NCI-H82 treated with DMSO at 0.1 percent for 48 hours (cell line): ENCODE measurements at regions not wholly inside any gene's neighbourhood (a gene's known extent, or its start where the extent isn't known, plus 50 kb on each side); places are given as distances from the start of the nearest gene placed in this dataset.
A peak's percentile ranks its signal among the peaks of the same experiment; 100 is the strongest.
"Not testable (repeated sequence)": the region's sequence is repeated elsewhere in the genome, so short reads cannot be mapped to it uniquely, and the experiment has no call there.

Experiments
- DNase-seq: peaks from one replicate; lab custom pipeline; 2025; ENCODE audit not compliant: unreplicated experiment; lab: John Stamatoyannopoulos, UW

DNA sequence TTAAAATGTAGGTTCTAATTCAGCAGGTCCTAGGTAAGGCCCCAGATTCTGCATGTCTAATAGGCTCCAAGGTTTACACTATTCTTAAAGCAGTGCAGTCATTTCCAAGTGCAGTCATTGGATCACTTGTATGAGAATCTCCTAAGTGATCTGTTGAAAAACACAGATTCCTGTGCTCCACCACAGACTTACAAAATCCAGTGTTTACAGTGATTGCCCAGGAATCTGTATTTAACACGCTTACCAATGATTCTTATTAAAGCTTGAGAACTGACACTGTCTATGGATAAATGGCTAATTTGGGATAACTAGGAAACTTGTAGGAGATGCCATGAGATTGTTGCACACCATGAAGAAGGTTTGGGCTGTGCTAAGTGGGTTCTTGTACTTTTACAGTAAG, 104.6 kb upstream of the PLEKHG1 start:
- DNase-seq, result no peak

GRCh38 chr6:150496629-150497028, 103.1 kb upstream of the PLEKHG1 start:
- DNase-seq, result no peak

GRCh38 chr6:150499882-150500312, 99.8 kb upstream of the PLEKHG1 start:
- no peak for DNase-seq

DNA sequence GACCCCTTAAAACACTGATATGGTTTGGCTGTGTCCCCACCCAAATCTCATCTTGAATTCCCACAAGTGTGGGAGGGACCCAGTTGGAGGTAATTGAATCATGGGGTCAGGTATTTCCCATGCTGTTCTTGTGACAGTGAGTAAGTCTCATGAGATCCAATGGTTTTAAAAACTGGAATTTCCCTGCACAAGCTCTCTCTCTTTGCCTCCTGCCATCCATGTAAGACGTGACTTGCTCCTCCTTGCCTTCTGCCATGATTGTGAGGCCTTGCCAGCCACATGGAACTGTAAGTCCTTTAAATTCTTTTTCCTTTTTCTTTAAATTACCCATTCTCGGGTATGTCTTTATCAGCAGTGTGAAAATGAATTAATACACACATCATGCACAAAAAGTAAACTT, 99.1 kb upstream of the PLEKHG1 start:
- DNase-seq, result not testable (repeated sequence)

DNA sequence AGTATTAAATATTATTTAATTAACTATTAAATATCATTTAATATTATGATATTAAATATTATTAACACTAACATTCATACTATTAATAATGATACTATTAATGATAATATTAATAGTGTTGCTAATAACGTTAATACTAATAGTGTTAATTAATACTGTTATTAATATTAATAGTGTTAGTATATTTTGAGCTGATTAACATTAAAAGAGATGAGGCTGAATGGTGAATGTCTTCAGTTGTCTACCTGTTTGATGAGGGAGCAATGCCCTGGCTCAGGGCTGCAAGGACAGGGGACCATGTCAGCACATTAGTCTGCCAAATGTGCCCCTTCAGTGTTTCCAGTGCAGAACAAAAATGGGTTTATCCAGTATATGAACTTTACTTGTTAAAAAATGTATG, 96.6 kb upstream of the PLEKHG1 start:
- DNase-seq, result no peak

DNA sequence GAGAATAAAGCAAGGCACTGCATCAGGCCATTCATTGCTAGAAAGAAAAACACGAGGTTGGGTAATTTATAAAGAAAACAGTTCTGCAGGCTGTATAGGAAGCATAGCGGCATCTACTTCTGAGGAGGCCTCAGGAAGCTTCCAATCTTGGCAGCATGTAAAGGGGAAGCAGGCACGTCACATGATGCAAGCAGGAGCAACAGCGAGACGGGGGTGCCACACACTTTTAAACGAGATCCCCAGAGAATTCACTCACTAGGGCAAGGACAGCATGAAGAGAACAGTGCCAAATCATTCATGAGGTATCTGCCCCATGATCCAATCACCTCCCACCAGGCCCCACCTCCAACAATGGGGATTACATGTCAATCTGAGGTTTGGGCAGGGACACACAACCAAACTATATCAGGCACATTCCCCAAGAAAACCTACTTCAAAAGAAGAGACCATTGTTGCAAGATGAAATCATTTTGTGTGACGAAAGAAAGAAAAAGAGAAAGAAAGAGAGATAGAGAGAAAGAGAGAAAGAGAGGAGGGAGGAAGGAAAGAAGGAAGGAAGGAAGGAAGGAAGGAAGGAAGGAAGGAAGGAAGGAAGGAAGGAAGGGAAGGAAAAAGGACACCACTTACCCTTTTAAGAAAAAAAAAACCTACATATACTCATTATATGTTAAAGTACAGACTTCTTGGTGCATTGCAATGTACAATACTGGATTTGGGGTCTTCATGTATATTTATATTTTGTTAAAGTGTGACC, 95.9 kb upstream of the PLEKHG1 start:
- DNase-seq, result no peak

DNA sequence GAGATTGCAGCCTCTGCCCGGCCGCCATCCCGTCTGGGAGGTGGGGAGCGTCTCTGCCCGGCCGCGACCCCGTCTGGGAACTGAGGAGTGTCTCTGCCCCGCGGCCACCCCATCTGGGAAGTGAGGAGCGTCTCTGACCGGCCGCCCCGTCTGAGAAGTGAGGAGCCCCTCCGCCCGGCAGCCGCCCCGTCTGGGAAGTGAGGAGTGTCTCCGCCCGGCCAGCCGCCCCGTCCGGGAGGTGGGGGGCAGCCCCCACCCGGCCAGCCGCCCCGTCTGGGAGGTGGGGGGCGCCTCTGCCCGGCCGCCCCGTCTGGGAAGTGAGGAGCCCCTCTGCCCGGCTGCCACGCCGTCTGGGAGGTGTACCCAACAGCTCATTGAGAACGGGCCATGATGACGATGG, 92.3 kb upstream of the PLEKHG1 start:
- DNase-seq, result not testable (repeated sequence)

- no peak for DNase-seq
Measured at GRCh38 chr6:150510576-150510975, 89.1 kb upstream of the PLEKHG1 start.

GRCh38 chr6:150511313-150511712, 88.4 kb upstream of the PLEKHG1 start:
- no peak for DNase-seq

DNA sequence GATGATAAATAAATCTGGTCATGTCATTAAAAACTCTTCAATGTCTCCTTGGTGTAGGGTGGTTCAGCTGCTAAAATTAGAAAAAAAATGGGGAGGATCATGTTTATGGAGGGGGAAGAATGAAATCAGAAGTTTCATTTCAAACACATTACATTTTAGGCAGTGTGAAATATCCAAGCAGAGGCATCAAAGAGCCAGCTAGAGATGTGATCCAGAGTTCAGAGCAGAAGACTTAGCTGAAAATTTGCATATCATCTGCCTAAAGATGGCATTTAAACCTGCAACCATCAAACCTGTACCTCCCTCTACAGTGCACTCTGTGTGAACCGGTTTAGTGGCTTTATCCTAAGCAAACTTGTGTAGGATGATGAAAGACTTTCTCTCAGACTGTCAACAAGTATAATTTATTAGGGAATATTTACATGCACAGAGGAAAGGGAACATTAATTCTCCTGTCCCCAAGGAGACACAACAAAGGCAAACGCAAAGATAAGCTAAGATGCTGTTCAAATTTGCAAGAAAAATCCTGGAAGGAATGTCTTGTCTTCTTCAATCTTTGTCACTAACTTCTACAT, 84.8 kb upstream of the PLEKHG1 start:
- DNase-seq, result no peak

DNA sequence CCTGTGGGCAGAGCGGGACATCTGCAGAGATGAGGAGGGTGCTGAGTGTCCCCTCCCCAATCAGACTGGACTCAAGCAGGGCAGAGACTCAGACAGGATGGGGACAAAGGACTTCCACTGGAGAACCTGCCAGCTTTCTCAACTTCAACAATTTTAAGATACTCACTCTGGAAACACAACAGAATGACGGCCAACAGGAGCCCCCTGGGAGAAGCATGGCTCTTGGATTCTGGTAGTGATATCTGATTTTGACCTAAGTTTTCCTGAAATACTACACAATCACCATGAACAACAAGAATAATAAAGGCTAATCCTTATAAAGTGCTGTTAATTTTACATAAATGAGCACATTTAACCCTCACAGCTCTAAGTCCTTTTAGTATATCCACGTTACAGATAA, 83.5 kb upstream of the PLEKHG1 start:
- no peak for DNase-seq

DNA sequence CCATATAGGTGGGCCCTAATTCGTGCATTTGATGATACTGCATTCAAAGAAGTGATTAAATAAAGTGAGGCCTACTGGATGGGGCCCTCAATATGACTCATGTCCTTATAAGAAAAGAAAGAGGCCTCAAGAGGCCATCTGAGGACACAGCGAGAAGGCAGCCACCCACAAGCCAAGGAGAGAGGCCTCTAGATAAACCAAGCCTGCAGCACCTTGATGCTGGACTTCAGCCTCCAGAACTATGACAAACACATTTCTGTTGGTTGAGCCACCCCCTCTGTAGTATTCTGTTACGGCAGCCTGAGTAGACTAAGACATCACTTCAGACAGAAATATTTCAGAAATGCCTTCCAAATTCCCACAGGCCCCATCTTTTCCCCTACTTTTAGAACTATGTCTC, 82.5 kb upstream of the PLEKHG1 start:
- no peak for DNase-seq

DNA sequence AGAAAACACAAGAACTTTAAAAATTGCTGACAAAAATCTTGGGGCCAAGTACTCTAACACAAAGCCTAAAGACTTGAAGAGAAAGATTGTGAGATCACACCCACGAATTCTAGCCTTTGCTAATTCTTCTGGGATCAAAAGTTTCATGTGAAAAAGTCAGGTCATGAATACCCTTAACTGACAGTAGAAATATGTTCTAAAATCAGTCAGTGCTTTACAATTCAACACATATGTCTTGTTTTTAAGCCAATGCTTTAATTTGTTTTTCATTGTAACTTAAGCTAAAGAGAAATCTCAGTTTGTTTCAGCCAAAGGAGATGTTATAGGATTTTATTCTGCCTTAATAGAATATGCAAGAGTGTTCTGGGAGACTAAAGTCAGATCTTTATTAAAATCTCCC, 78.2 kb upstream of the PLEKHG1 start:
- DNase-seq, result no peak

- DNase-seq, result not testable (repeated sequence)
Measured at GRCh38 chr6:150523216-150523615, 76.5 kb upstream of the PLEKHG1 start.

DNA sequence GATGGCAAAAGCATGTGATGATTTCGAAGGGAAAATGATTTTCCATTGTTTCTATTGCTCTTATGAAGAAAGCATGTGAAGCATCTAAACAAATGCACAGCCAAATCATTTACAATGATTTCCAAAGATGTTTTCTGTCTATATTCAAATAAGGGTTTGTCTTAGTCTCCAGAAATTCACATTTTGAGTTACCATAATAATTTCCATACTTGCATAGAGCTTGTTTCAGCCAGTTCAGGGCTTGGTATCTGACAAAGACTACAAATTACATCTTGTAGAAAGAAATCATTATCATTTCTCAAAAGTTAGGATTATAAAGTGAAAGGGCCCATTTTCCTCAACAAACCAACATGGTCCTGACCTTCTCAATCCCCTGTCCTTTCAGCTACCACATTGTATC, 74.4 kb upstream of the PLEKHG1 start:
- DNase-seq, result no peak

DNA sequence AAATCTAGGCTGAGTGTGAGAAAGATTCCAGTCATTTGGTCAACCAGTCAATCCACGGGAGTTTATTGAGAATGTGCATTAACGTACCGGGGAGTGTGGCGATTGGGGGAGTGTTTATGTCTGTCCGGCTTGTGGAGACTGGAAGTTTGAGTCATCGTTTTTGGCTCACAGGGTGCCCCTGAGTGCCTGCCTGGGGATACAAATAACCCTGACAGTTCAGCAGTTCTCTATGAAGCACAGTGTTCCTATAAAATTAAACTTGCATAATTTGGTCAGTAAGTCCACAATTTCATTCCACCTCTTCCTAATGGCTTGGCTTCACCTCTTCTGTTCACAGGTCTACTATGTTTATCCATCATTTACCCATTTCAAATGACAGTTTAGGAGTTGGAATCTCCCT, 72.6 kb upstream of the PLEKHG1 start:
- no peak for DNase-seq

GRCh38 chr6:150528648-150529285, 70.9 kb upstream of the PLEKHG1 start:
- DNase-seq, result no peak

DNA sequence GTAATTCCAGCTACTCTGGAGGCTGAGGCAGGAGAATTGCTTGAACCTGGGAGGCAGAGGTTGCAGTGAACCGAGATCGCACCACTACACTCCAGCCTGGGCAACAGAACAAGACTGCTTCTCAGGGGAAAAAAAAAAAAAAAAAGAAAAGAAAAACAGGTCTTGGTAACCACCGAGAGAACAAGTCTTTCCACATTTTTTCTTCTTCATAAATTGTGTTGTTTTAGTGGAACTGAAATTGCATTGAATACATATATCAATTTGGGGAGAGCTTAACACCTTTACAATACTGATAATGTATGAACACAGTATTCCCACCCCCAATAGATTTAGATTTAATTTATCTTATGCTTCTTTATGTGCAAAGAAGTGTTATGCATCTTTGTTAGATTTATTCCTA, 70.0 kb upstream of the PLEKHG1 start:
- no peak for DNase-seq

- DNase-seq, result no peak
Measured at GRCh38 chr6:150531957-150532356, 67.7 kb upstream of the PLEKHG1 start.

- DNase-seq, result no peak
Measured at GRCh38 chr6:150534553-150534952, 65.1 kb upstream of the PLEKHG1 start.

DNA sequence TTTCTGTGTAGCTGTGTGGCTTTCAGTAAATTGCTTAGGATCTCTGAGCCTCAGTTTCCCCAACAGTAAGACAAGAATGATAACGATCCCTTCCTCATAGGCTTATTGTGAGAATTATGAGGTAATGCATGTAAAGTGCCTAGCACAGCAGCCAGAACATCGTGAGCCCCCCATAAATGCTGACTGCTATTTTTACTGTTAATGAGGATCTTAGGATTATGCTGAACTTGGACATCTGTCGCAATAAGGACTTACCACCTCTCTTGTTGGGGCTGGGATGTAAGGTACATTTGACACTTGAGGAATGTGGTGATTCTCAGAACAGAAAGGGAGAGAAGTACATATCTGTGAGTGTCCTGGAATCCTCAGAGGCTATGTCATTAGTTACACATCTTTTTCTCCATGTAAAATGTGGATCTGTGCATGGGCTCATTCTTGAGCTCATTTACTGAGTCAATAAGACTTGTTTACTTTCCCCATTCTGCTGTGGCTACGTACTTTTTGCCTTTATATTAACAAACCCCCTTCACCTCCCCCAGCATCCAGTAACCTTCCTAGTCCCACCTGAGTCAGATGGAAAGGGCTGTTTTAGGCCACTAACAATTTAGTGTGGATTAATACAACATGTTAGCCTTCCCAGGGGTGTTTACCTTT, 64.4 kb upstream of the PLEKHG1 start:
- DNase-seq, result peak; percentile 5

DNA sequence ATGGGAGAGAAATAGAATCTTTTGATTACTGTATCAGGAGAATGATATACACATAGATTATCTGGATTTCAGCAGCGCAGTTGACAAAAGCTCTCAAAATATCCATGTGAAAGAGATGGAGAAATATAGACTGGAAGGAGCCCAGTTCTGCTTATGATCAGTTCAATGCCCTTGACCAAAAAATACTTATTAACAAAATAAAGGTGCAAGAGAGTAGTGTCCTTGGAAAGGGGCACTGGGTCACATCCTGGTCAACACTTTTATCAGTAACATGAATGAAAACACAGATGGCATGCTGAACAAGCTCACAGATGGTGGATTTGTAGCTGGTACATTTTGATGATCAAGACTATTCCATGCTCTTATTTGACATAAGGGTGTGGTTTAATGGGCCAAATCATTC, 63.9 kb upstream of the PLEKHG1 start:
- DNase-seq, result no peak
